Activated B cell treated with CpG ODN at 0.5 μM for 24 hours (primary cell): ENCODE measurements at regions not wholly inside any gene's neighbourhood (a gene's known extent, or its start where the extent isn't known, plus 50 kb on each side); places are given as distances from the start of the nearest gene placed in this dataset.

Experiments used
- ATAC-seq: fragments of 200-7000 bp; cut with Tn5 transposase; one replicate; pipeline ENCODE4 v1.10.0; 2021; ENCODE audit warnings: low read depth, mild to moderate bottlenecking, moderate library complexity
- CTCF ChIA-PET: fragments of 350-600 bp; sonication (Branson Sonifier 250); formaldehyde crosslinking; loops from one replicate; lab custom pipeline; 2021; ENCODE audit warnings: antibody characterized with exemption; lab: Charles Lee
- POLR2A ChIA-PET: fragments of 350-600 bp; sonication (Branson Sonifier 250); formaldehyde crosslinking; loops from one replicate; lab custom pipeline; 2021; ENCODE audit warnings: antibody characterized with exemption; lab: Charles Lee
- DNase-seq: peaks from one replicate; pipeline ENCODE4 v3.0.0; 2022
- H3K27ac Mint-ChIP-seq: one replicate; pipeline ENCODE4 v1.8.0; 2020; ENCODE audit warnings: mixed read lengths
- H3K27me3 Mint-ChIP-seq: one replicate; pipeline ENCODE4 v1.8.0; 2021; ENCODE audit warnings: mixed read lengths
- H3K36me3 Mint-ChIP-seq: one replicate; pipeline ENCODE4 v1.8.0; 2021; ENCODE audit warnings: low read depth, mixed read lengths
- H3K4me1 Mint-ChIP-seq: one replicate; pipeline ENCODE4 v1.8.0; 2021; ENCODE audit warnings: mixed read lengths
- H3K4me3 Mint-ChIP-seq: one replicate; pipeline ENCODE4 v1.8.0; 2020; ENCODE audit warnings: mild to moderate bottlenecking, mixed read lengths
- H3K9me3 Mint-ChIP-seq: one replicate; pipeline ENCODE4 v1.8.0; 2020; ENCODE audit warnings: mixed read lengths
- intact Hi-C: fragments of 100-400 bp; cut with micrococcal nuclease; formaldehyde crosslinking; loops from one replicate; pipeline ENCODE4 v1.15.1; 2024
- TF ChIP-seq, protein P1 (sequence below): fragments of 200-600 bp; IDR thresholded peaks from one replicate; pipeline ENCODE4 v1.8.0; 2022; ENCODE audit warnings: antibody characterized with exemption, mild to moderate bottlenecking

GRCh38 chr14:22386924-22387775, 201.9 kb downstream of the DAD1 start:
- Mint-ChIP-seq H3K4me3 (peak overlapping the region; percentile 24), H3K27me3 (no peaks in the 10 kb centered on the region), H3K36me3 (no peaks in the 10 kb centered on the region), H3K9me3 (no peaks in the 10 kb centered on the region), H3K4me1 (peaks cover 78% of the 10 kb centered on the region), H3K27ac (peak overlapping the region; percentile 98)
- DNase-seq (peak; percentile 46), ATAC-seq (peak; percentile 15)
- ChIA-PET POLR2A (interaction anchor here (1.1 to 5.0 kb wide), 4 partner anchors 85 to 169 kb away, joined by 3 to 26 read pairs (median 4); no protein-coding TSS in a partner anchor), CTCF (interaction anchor here (1.0 to 6.0 kb wide), 12 partner anchors 68 to 466 kb away, joined by 3 to 202 read pairs (median 12); no protein-coding TSS in a partner anchor)
- TF ChIP-seq, protein P1, sequence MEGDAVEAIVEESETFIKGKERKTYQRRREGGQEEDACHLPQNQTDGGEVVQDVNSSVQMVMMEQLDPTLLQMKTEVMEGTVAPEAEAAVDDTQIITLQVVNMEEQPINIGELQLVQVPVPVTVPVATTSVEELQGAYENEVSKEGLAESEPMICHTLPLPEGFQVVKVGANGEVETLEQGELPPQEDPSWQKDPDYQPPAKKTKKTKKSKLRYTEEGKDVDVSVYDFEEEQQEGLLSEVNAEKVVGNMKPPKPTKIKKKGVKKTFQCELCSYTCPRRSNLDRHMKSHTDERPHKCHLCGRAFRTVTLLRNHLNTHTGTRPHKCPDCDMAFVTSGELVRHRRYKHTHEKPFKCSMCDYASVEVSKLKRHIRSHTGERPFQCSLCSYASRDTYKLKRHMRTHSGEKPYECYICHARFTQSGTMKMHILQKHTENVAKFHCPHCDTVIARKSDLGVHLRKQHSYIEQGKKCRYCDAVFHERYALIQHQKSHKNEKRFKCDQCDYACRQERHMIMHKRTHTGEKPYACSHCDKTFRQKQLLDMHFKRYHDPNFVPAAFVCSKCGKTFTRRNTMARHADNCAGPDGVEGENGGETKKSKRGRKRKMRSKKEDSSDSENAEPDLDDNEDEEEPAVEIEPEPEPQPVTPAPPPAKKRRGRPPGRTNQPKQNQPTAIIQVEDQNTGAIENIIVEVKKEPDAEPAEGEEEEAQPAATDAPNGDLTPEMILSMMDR, result peak; percentile 18
- intact Hi-C loops, result loop anchor here (1.0 to 10.0 kb wide), 12 partner anchors 68 to 918 kb away; partner anchors contain the start of genes BCL2L2, OXA1L, PPP1R3E and REM2

- ChIA-PET CTCF (interaction anchor here (0.8 to 4.7 kb wide), 15 partner anchors 10 to 468 kb away, joined by 3 to 63 read pairs (median 5); partner anchors contain the start of gene DAD1), POLR2A (interaction anchor here (0.8 to 5.0 kb wide), 8 partner anchors 10 to 710 kb away, joined by 3 to 26 read pairs (median 4); partner anchors contain the start of genes ACIN1, C14orf119 and RBM23)
- no peaks in the 10 kb centered on the region for H3K36me3 Mint-ChIP-seq
- H3K27ac Mint-ChIP-seq, result peak overlapping the region; percentile 98
- no peak for DNase-seq
- H3K4me1 Mint-ChIP-seq, result peaks cover 77% of the 10 kb centered on the region
- no peak for ATAC-seq
- TF ChIP-seq, protein P1, result no peak
- intact Hi-C loops, result loop anchor here (5.0 to 10.0 kb wide), 3 partner anchors 382 to 920 kb away; partner anchors contain the start of genes BCL2L2, OXA1L, PPP1R3E and REM2
- no peaks in the 10 kb centered on the region for H3K27me3 Mint-ChIP-seq
- no peaks in the 10 kb centered on the region for H3K9me3 Mint-ChIP-seq
- H3K4me3 Mint-ChIP-seq, result peak overlapping the region; percentile 35
Measured at GRCh38 chr14:22384974-22385526, 204.0 kb downstream of the DAD1 start.

- H3K27ac Mint-ChIP-seq, result peak overlapping the region; percentile 98
- peaks cover 79% of the 10 kb centered on the region for H3K4me1 Mint-ChIP-seq
- TF ChIP-seq, protein P1, result no peak
- CTCF ChIA-PET, result interaction anchor here (0.6 to 4.7 kb wide), 15 partner anchors 11 to 602 kb away, joined by 3 to 63 read pairs (median 4); partner anchors contain the start of gene DAD1
- no peaks in the 10 kb centered on the region for H3K27me3 Mint-ChIP-seq
- no peaks in the 10 kb centered on the region for H3K36me3 Mint-ChIP-seq
- POLR2A ChIA-PET, result interaction anchor here (0.6 to 5.0 kb wide), 14 partner anchors 9 to 711 kb away, joined by 3 to 26 read pairs (median 5); partner anchors contain the start of genes ACIN1, C14orf119, OXA1L and RBM23
- intact Hi-C loops, result loop anchor here (10.0 kb wide), 2 partner anchors 501 to 921 kb away; partner anchors contain the start of genes BCL2L2, PPP1R3E and REM2
- no peaks in the 10 kb centered on the region for H3K9me3 Mint-ChIP-seq
- peak overlapping the region; percentile 61 for H3K4me3 Mint-ChIP-seq
- no peak for ATAC-seq
- no peak for DNase-seq
Measured at GRCh38 chr14:22384167-22384549, 204.9 kb downstream of the DAD1 start.

GRCh38 chr14:22383515-22384166, 205.4 kb downstream of the DAD1 start:
- DNase-seq (peak; percentile 57), ATAC-seq (peak; percentile 86)
- Mint-ChIP-seq H3K4me1 (peaks cover 79% of the 10 kb centered on the region), H3K36me3 (no peaks in the 10 kb centered on the region), H3K27me3 (no peaks in the 10 kb centered on the region), H3K4me3 (peak overlapping the region; percentile 61), H3K27ac (peak overlapping the region; percentile 98), H3K9me3 (no peaks in the 10 kb centered on the region)
- CTCF ChIA-PET, result interaction anchor here (0.8 to 4.7 kb wide), 9 partner anchors 38 to 602 kb away, joined by 3 to 63 read pairs (median 7); partner anchors contain the start of gene DAD1
- intact Hi-C loops, result loop anchor here (2.0 to 10.0 kb wide), 3 partner anchors 157 to 921 kb away; partner anchors contain the start of genes BCL2L2, PPP1R3E and REM2
- TF ChIP-seq, protein P1, result no peak
- POLR2A ChIA-PET, result interaction anchor here (0.6 to 5.0 kb wide), 14 partner anchors 8 to 711 kb away, joined by 3 to 26 read pairs (median 5); partner anchors contain the start of genes ACIN1, C14orf119, OXA1L and RBM23
